ENCODE measurements at regions not wholly inside any gene's neighbourhood (a gene's known extent, or its start where the extent isn't known, plus 50 kb on each side); places are given as distances from the start of the nearest gene placed in this dataset.

DNA sequence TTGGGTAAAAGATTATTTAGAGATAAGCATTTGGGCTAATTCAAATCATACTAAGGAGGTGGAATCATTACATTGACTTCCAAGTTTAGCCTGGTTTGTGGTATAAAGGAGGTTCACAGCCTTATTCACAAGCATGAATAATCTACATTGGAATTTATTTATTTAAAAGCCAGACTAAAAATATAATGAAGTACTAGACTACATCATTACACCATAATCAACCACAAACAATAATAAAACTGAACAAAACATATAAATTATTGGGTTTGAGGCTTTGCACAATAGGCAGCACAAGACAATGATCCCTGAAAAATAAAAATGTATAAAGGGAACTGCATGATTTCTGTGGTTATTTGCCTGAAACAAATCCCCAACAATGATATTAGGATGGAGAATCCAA is 314.0 kb downstream of the GBA3 start:
- in situ Hi-C loops (cut with MboI; ENCODE audit: low pct_ligation_motif_present in 1 of 4, low pct_unique_long_range_greater_than_20kb in 1 of 4, low sequenced_read_pairs in 3 of 4) (no loop called here), intact Hi-C loops (cut with DNase I; ENCODE audit: low total_unique reads) (no loop called here)
- DNase-seq, result no peak
- Histone ChIP-seq H3K27me3 (no peaks in the 10 kb centered on the region), H3K27ac (no peak overlapping the region), H3K4me3 (no peak overlapping the region), H3K36me3 (no peaks in the 10 kb centered on the region), H3K4me1 (no peaks in the 10 kb centered on the region), H3K9me3 (no peaks in the 10 kb centered on the region)
- TF ChIP-seq, protein P1, sequence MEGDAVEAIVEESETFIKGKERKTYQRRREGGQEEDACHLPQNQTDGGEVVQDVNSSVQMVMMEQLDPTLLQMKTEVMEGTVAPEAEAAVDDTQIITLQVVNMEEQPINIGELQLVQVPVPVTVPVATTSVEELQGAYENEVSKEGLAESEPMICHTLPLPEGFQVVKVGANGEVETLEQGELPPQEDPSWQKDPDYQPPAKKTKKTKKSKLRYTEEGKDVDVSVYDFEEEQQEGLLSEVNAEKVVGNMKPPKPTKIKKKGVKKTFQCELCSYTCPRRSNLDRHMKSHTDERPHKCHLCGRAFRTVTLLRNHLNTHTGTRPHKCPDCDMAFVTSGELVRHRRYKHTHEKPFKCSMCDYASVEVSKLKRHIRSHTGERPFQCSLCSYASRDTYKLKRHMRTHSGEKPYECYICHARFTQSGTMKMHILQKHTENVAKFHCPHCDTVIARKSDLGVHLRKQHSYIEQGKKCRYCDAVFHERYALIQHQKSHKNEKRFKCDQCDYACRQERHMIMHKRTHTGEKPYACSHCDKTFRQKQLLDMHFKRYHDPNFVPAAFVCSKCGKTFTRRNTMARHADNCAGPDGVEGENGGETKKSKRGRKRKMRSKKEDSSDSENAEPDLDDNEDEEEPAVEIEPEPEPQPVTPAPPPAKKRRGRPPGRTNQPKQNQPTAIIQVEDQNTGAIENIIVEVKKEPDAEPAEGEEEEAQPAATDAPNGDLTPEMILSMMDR (IDR thresholded peaks at IDR 0.05), result no peak
- TF ChIP-seq EP300 (IDR thresholded peaks at IDR 0.05; ENCODE audit: low read depth) (no peak), POLR2A (IDR thresholded peaks at IDR 0.05) (no peak), POLR2AphosphoS5 (IDR thresholded peaks at IDR 0.05) (no peak)

DNA sequence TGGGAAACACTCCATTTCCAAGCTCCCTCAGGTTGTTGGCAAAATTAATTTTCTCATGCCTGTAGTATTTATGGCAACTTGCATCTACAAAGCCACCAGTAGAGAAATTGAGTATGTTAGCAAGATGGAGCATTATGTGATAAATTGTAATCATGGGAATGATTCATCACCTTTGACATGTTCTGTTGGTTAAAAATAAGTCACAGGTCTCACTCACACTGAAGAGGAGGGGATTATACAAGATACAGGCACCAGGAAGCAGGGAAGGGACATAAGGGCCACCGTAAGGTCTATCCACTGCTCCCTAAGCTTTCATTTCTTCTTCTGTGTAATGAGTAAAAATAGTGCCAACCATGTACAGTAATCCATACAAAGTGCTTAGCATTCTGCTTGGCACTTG is 313.0 kb downstream of the GBA3 start:
- Histone ChIP-seq H3K4me3 (no peak overlapping the region), H3K27me3 (no peaks in the 10 kb centered on the region), H3K9me3 (no peaks in the 10 kb centered on the region), H3K27ac (no peak overlapping the region), H3K36me3 (no peaks in the 10 kb centered on the region), H3K4me1 (no peaks in the 10 kb centered on the region)
- no peak for TF ChIP-seq POLR2A (IDR thresholded peaks at IDR 0.05)
- no peak for TF ChIP-seq POLR2AphosphoS5 (IDR thresholded peaks at IDR 0.05)
- TF ChIP-seq EP300 (IDR thresholded peaks at IDR 0.05; ENCODE audit: low read depth), result no peak
- TF ChIP-seq, protein P1 (IDR thresholded peaks at IDR 0.05), result no peak
- in situ Hi-C loops (cut with MboI; ENCODE audit: low pct_ligation_motif_present in 1 of 4, low pct_unique_long_range_greater_than_20kb in 1 of 4, low sequenced_read_pairs in 3 of 4) (no loop called here), intact Hi-C loops (cut with DNase I; ENCODE audit: low total_unique reads) (no loop called here)
- no peak for DNase-seq
- WGBS, 2 donors (ENCODE audit: low coverage in 1 of 2), result 80 to 91% methylated on average over 1 of the region's 1 CpG

- Histone ChIP-seq H3K36me3 (no peaks in the 10 kb centered on the region), H3K4me1 (no peaks in the 10 kb centered on the region), H3K9me3 (no peaks in the 10 kb centered on the region), H3K27ac (no peak overlapping the region), H3K27me3 (no peaks in the 10 kb centered on the region), H3K4me3 (no peak overlapping the region)
- TF ChIP-seq POLR2A (IDR thresholded peaks at IDR 0.05) (no peak), POLR2AphosphoS5 (IDR thresholded peaks at IDR 0.05) (no peak)
- no peak for DNase-seq
- 92 to 100% methylated on average over 2 of the region's 2 CpGs for WGBS, 2 donors (ENCODE audit: low coverage in 1 of 2)
- in situ Hi-C loops (cut with MboI; ENCODE audit: low pct_ligation_motif_present in 1 of 4, low pct_unique_long_range_greater_than_20kb in 1 of 4, low sequenced_read_pairs in 3 of 4), result no loop called here
- intact Hi-C loops (cut with DNase I; ENCODE audit: low total_unique reads), result no loop called here
These were observed 308.7 kb downstream of the GBA3 start for GRCh38 chr4:23001478-23001877.

GRCh38 chr4:22999419-22999818 is 306.7 kb downstream of the GBA3 start:
- Histone ChIP-seq H3K9me3 (no peaks in the 10 kb centered on the region), H3K36me3 (no peaks in the 10 kb centered on the region), H3K4me1 (no peaks in the 10 kb centered on the region), H3K4me3 (no peak overlapping the region), H3K27ac (no peak overlapping the region), H3K27me3 (no peaks in the 10 kb centered on the region)
- TF ChIP-seq POLR2AphosphoS5 (IDR thresholded peaks at IDR 0.05), result no peak
- in situ Hi-C loops (cut with MboI; ENCODE audit: low pct_ligation_motif_present in 1 of 4, low pct_unique_long_range_greater_than_20kb in 1 of 4, low sequenced_read_pairs in 3 of 4), result no loop called here
- DNase-seq, result no peak
- intact Hi-C loops (cut with DNase I; ENCODE audit: low total_unique reads), result no loop called here
- WGBS, 2 donors (ENCODE audit: low coverage in 1 of 2), result 74 to 87% methylated on average over 2 of the region's 2 CpGs

DNA sequence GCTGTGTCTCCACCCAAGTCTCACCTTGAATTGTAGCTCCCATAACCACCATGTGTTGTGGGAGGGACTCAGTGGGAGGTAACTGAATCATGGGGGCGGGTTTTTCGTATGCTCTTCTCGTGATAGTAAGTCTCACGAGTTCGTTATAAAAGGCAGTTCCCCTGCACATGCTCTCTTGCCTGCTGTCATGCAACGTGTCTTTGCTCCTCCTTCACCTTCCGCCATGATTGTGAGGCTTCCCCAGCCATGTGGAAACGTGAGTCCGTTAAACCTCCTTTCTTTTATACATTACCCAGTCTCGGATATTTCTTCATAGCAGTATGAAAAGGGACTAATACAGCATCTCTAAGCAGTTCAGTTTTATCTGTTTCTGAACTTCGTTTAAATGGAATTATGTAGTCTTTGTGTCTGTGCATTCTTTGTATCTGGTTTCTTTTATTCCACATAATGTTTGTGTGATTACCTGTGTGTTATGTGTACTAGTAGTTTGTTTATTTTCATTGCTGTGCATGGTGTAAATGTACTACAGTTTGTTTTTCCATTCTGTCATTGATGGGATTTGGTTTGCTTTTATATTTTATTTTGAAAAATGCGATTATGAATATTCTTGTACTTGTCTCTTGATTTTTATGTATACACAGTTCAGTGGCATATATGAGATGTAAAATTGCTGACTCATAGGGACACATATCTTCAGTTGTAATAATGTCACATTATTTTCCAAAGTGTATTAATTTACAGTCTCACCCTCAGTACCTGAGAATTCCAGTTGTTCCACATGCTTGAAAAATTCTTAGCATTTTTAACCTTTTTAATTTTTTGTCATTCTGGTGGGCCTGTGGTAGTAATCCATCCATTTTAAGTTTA is 304.9 kb downstream of the GBA3 start:
- Histone ChIP-seq H3K27ac (no peak overlapping the region), H3K27me3 (no peaks in the 10 kb centered on the region), H3K36me3 (no peaks in the 10 kb centered on the region), H3K4me3 (no peak overlapping the region), H3K9me3 (no peaks in the 10 kb centered on the region), H3K4me1 (no peaks in the 10 kb centered on the region)
- no peak for DNase-seq
- WGBS, 2 donors (ENCODE audit: low coverage in 1 of 2), result 86 to 88% methylated on average over 12 of the region's 12 CpGs
- TF ChIP-seq POLR2AphosphoS5 (IDR thresholded peaks at IDR 0.05), result no peak
- TF ChIP-seq, protein P1 (IDR thresholded peaks at IDR 0.05), result no peak
- TF ChIP-seq POLR2A (IDR thresholded peaks at IDR 0.05), result no peak
- TF ChIP-seq EP300 (IDR thresholded peaks at IDR 0.05; ENCODE audit: low read depth), result no peak
- intact Hi-C loops (cut with DNase I; ENCODE audit: low total_unique reads), result no loop called here
- in situ Hi-C loops (cut with MboI; ENCODE audit: low pct_ligation_motif_present in 1 of 4, low pct_unique_long_range_greater_than_20kb in 1 of 4, low sequenced_read_pairs in 3 of 4), result no loop called here

Measured in transverse colon (tissue), 4 donors.